Sigmoid colon (tissue), 4 donors: ENCODE measurements at regions not wholly inside any gene's neighbourhood (a gene's known extent, or its start where the extent isn't known, plus 50 kb on each side); places are given as distances from the start of the nearest gene placed in this dataset.

Experiments used
- CTCF ChIP-seq, 4 experiments: fragments of 450-650 bp in 3 of 4; fragments of 200-600 bp in 1 of 4; IDR thresholded peaks; one replicate each; pipeline ENCODE4 v1.5.1; 2016 to 2019; ENCODE audit warnings: antibody characterized with exemption in 4 of 4, mild to moderate bottlenecking in 3 of 4, moderate library complexity in 2 of 4
- POLR2A ChIP-seq, 2 donors: fragments of 450-650 bp; IDR thresholded peaks; one replicate each; pipeline ENCODE4 v1.6.1; 2016; ENCODE audit warnings: antibody characterized with exemption in 2 of 2, mild to moderate bottlenecking in 2 of 2, moderate library complexity in 2 of 2
- POLR2AphosphoS5 ChIP-seq, 4 donors: sonication (generic); formaldehyde crosslinking; IDR thresholded peaks; one replicate each; pipeline ENCODE4 v1.6.1; 2017; ENCODE audit warnings: antibody characterized with exemption in 4 of 4

GRCh38 chr1:201652181-201652580, 113.3 kb downstream of the NAV1 start:
- TF ChIP-seq POLR2A (IDR thresholded peaks at IDR 0.05) (no peak), CTCF (IDR thresholded peaks at IDR 0.05) (no peak), POLR2AphosphoS5 (IDR thresholded peaks at IDR 0.05) (no peak)
